ENCODE measurements at regions not wholly inside any gene's neighbourhood (a gene's known extent, or its start where the extent isn't known, plus 50 kb on each side); places are given as distances from the start of the nearest gene placed in this dataset.

DNA sequence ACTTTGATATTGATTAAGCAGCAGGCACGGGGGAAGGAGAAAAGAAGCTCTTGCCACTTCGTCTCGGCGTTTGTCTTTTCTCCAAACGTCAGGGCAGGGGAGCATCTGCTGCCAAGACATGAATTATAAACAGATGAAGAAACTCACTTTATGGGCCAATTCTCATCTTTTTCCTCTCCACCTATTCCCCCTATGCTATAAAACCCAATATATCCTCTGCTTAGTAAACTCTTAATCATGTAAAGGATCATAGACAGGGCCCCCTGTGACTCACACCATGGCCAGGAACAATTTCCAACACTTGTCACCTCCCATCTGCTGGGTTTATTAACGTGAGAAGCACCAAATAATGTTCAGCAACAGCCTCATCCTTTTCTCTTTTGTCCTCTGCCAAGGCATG lies 1092.1 kb upstream of the TMEM132C start:
- DNase-seq: no peak

DNA sequence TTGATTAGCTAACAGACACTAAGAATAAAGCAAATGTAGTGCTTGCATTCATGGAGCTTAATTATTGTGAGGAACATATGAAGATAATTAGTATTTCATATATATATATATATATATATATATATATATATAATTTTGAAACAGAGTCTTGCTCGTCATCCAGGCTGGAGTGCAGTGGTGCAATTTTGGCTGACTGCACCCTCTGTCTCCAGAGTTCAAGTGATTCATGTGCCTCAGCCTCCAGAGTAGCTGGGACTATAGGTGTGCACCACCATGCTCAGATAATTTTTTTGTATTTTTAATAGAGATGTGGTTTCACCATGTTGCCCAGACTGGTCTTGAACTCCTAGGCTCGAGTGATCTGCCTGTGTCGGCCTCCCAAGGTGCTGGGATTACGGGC lies 1091.6 kb upstream of the TMEM132C start:
- DNase-seq: no peak

DNA sequence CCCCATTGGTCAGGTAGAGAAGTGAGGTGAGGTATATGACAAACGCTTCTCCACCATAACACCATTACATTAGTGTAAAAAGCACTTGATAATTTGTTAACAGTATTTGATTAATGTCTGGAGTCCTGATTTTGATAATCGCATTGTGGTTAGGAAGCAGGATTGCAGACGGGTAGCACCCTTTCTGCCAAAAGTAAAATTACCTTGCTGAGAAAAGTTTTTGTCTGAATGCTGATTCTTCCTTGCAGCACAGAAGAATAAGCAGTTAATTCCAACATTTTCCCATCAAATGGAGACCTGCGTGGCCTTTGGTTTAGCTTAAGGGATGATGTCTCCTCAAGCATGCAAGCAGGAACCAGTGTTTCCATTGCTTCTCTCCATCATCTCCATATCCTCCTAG lies 1090.2 kb upstream of the TMEM132C start:
- no peak for DNase-seq

DNA sequence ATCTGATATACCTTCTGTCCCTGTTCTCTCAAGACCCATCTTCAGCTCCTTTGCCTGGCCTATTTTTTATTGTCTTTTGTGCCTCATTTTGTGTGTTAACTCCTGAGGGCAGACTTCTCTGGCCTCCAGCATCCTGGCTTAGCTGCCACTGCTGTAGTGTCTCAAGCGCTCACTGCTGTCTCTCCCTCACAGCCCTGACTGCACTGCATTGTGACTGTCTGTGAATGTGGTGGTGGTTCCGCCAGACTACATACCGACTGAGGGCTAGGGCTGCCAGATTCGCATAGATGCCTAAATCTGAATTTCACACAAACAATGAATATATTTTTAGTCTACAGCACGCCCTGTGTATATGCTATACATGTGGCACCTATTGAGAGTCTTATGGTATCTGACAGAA lies 1088.9 kb upstream of the TMEM132C start:
- DNase-seq: no peak

DNA sequence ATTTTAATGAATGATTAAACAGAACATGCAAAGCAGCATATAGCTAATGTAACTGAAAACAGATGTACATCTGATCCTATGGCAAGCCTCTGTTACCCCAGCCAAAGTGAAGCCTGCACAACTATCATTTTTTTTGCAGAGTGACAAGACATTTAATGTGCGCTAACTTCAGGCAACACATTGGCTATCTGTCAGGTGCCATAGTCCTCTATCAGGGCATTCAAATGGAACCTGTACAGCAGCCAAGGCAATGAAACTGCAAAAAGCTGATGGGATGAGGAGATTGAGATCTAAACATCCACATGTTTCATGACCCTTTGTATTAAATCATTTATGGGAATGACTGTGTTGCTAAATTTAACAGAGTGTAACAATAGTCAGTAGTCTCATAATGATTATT lies 1088.5 kb upstream of the TMEM132C start:
- no peak for DNase-seq

DNA sequence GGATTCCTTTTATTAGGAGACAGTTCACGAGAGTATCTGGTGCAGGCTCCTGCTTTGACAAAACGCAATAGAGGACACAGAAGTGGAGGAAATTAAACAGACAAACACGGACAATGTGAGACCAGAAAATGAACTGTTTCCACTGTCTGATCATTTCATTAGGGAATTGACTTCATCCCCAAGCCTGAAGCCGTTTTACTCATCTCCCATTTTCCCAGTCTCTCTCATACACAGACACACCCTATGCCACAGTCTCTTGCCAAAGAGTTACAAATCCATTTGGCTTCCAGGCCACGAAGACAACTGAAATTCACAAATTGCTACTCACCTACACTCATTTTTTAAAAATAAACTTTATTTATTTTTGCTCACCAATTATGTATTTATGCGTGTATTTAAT lies 1087.8 kb upstream of the TMEM132C start:
- no peak for DNase-seq

DNA sequence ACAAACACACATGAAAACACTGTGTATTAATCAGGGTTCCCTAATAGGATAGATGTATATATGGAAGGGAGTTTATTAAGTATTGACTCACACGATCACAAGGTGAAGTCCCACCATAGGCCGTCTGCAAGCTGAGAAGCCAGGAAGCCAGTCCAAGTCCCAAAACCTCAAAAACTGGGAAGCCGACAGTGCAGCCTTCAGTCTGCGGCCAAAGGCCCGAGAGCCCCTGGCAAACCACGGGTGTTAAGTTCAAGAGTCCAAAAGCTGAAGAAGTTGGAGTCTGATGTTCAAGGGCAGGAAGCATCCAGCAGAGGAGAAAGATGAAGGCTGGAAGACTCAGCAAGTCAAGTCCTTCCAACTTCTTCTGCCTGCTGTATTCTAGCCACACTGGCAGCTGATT lies 1085.0 kb upstream of the TMEM132C start:
- DNase-seq: no peak

DNA sequence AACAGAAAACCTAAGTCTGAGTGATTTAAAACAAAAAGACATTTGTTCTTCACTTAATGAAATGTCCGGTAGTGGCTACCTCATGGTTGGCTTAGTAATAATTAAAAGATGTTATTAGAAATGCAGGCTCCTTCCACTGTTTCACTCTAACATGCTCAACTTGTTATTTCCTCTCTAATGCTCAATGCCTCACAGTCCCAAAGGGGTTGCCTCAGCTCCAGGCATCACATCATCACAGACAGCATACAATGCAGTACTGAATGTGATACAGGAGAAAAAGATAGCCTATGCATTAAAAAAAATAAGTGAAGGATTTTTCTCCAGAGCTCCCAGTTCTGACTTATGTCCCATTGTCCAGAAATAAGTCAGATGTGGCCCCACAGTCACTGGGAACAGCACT lies 1077.0 kb upstream of the TMEM132C start:
- no peak for DNase-seq

DNA sequence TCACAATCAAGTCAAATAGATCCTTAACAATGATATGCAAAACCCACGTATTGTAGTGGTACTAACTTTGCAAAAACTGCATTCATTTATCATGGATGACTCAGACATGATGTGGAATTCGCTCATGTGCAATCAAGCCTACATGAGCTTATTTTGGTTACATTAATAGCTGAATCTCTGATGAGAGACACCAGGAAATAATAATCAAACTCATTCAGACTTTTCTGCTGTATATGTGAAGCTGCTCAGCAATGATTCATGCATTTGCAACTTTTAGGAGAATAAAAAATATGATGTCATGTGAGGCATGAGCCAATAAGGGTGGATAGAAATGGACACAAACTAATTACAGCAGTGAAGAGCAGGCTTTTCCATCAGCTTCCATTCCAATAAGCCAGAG lies 1075.8 kb upstream of the TMEM132C start:
- no peak for DNase-seq

DNA sequence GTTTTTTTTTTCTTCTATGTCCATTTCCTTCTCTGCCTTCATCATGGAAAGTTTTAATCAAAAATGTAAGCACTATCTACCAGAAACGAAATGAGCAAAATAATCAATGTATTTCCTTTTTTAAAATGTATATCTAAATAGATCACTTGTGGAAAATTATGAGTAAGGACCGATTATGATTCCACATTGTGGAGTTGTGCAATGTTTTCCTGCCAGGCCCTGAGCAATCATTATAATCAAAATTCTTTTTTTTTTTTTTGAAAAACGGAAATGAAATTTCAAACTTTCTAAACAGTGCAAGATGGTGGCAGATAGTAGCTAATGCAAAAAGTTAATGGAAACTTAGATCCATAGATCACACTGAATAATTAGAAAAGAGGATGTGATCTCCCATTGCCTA lies 1074.6 kb upstream of the TMEM132C start:
- DNase-seq: no peak

DNA sequence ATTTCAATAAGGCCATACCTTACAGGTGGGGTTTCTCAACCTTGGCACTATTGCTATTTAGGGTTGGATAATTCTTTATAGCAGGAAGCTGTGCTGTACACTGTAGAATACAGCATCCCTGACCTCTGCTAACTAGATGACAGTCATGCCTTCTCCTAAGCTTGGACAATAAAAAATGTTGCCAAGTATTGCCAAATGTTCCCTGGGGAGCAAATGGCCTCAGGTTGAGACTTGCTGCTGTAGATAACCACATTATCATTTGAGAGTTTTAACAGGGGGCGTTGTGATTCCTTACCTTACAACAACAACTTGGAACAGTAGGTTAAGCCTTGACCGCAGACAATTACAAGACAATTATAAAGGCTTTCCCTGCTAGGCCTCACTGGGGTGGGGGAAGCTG lies 1073.6 kb upstream of the TMEM132C start:
- DNase-seq: no peak

DNA sequence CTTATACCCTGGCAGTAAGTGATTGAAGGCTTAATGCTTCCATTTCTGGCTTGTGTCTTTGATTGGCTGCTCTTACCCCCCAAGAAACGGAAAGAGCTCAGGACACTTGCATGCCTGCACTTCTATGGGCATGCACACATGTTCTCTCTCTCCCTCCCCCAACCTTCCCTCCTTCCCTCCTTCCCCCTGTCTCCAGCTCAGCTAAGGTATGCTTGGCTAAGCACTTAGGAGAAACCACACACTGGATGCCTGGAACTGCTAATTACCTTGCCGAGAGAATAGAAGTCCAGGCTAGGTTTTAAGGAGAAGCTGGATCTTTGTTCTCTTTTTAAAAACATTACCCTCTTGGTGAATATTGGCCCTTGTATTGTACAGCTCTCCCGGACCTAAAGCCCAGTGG lies 1072.8 kb upstream of the TMEM132C start:
- DNase-seq: no peak

DNA sequence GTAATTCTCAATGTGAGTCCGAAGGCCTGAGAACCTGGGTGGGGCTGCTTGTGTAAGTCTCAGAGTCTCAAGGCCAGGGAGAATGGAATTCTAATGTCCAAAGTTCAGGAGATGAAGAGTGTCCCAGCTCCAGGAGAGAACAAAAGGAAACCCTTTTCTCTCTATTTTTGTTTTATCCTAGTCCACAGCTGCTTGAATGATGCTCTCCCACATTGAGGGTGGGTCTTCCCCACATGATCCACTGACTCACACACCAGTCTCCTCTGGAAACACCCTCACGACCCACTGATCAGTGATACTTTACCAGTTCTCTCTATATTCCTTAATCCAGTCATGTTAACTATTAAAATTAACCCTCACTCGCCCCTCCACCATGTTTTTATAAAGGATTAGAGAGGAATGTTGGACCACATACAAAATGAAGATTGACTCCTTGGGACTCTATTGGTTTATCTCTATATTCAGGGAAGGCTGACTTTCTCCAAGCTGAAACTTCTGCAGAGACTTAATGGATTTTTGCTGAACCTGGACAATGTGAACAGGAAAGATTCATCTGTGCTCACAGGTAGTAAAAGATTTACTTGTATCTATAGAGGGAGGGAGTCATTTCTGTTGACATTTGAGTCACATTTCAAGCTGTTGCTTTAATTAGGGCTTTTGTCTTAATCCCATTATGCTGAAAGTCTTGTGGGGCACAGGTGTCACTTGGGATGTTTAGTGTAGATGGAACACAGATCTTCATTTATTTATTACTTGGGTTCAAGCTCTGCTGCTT lies 1061.0 kb upstream of the TMEM132C start:
- DNase-seq: no peak

DNA sequence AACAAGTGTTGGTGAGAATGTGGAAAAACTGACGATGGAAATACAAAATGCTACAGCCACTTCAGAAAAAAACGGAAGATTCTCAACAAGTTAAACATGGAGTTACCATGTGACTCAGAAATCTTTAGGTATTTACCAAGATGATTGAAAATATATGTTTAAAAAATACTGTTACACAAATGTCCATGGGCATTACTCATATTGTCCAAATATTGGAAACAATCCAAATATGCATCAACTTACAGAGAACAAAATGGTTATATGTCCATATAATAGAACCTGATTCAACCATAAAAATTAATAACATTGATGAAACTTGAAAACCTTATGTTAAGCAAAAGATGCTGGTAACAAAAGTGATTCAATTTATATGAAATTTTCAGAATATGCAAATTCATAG lies 1057.7 kb upstream of the TMEM132C start:
- no peak for DNase-seq

DNA sequence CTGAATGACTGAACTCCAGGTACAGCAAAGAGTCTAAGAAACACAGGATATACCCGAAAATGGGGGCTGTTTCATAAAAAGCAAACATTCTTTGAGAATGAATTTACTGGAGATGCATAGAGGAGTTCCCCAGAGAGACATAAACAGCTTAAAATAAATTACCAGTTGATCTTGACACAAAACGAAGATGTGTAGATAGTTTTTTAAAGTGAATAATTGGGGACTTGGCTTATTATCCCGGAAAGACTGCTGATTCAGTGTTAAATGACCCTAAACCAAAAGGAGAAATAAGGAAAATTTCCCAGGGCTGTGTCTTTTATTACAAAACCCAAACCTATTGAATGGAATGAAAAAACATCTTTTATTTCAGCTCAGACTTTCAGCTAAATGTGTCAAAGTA lies 1052.8 kb upstream of the TMEM132C start:
- no peak for DNase-seq

DNA sequence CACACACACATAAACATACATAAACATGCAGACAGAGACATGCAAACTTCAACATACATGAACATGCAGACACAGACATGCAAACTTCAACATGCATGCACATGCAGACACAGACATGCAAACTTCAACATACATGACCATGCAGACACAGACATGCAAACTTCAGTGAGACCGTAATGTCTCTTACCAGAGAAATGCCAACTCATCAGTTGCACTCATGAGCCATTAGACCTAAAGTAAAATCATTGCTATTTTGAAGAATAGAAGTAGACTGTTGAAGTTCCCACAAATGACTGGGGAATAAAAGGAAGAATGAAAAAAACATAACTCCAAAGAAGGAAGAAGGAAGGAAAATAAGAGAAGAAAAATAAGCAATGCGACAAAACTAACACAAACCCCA lies 1044.0 kb upstream of the TMEM132C start:
- DNase-seq: no peak

DNA sequence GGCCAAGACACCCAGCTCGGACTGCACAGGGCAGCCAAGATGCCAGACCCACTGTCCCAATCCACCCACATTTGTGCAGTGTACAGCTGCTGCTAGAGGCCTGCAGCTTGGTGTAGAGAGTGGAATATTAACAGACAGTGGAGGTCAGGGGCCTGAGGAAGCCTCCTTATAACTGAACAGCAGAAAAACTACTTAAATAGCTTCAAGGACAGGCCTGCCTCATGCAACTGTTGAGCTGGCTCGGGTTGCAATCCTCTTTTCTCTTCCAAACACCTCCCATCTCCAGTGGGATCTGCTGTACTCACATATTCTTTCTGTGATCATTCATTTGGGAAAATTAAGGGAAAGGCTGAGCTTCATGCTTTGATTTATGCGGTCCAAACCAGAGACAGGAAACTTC lies 1043.2 kb upstream of the TMEM132C start:
- peak; percentile 49 for DNase-seq

DNA sequence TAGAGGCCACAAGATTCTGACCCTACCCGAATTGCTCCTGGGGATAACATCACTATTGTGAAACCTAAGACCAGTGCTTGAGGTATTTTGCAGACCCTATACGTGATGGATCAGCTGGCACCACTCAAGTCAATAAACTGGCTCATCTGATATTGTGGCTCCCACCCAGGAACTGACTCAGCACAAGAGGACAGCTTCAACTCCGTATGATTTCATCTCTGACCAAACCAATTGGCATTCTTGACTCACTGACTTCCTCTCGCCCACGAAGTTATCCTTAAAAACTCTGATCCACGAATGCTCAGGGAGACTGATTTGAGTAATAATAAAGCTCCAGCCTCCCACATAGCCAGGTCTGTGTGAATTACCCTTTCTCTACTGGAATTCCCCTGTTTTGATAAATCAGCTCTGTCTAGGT lies 1036.1 kb upstream of the TMEM132C start:
- no peak for DNase-seq

DNA sequence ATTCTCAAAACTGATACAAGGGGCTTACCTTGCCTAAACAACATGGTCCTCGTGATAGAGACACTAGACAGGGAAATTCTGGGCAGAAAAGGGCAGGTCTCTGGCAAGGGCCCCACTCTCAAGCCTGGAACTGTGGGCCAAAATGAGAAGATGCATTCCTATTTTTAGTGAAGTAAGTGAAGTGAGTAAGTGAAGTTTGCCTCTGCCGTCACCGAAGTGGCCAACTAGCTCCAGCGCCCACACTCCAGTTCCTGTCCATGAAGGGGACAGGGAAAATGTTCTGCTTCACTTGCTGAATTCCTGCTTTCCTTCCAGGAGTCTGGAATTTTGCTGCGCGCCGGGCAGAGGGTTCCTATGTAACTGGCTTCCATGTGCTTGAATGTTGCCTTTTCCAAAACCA lies 1035.6 kb upstream of the TMEM132C start:
- no peak for DNase-seq

DNA sequence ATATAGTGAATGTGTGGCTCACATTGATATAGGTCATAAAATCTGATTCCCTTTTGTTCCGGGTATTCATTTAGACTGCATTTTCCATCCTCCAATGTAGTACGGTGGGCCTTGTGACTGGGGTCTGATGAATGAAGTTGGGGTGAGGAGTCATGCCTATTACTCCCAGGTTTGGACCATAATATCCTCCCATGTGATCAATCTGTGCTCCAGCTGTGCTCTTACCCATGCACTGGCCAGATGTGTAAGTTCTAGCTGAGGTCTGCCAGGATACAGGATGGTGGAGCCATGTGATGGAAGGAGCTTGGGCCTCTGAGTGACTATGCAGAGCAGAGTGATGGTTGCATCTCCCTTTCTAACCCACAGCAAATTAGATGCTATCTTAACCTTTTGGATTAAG lies 1034.0 kb upstream of the TMEM132C start:
- no peak for DNase-seq

DNA sequence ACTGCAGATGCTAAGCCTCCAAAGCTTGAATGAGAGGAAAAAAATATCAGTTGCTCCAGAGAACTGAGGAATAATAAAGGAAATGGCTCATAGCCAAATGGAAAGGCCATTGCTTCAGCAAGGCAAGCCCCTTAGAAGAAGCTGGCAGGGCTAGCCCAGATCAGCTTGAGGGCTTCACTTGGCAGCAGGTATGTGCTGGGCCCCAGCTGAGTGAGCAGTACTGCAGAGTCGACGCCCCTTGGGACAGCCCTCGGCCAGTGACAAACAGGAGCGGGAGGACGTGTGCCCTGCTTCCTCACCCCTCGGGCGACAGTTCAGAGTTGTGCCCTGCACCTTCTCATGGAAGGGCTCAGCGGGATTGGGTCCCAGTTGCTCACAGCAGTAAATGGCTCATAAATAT lies 1031.2 kb upstream of the TMEM132C start:
- no peak for DNase-seq

DNA sequence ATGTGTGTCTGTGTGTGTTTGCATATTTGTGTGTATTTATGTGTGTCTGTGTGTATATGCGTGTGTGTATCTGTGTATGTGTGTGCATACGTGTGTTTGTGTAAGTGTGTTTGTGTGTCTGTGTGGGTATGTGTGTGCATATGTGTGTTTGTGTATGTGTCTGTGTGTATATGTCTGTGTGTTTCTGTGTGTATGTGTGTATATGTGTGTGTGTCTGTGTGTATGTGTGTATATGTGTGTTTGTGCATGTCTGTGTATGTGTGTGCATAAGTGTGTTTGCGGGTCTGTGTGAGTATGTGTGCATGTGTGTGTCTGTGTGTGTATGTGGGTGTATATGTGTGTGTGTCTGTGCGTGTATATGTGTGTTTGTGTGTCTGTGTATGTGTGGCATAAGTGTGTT lies 1030.5 kb upstream of the TMEM132C start:
- no peak for DNase-seq

DNA sequence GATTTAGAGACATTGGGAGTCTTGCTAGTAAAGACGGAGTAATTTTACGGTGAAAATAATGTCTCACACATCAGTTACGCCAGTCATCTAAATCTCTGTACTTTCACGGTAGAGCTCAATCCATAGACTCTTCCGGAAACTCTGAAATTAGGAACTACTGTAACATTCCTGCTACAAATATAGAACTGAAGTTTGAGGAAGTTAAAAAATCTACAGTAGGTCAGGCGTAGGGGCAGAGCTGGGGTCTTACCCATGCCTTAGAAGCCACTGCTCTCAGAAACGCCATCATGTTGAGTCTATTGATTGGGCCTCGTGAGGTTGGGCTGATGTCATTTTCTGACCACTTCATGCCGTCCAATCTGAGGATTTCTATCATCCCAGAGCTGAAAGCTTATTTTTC lies 1029.8 kb upstream of the TMEM132C start:
- DNase-seq: no peak

DNA sequence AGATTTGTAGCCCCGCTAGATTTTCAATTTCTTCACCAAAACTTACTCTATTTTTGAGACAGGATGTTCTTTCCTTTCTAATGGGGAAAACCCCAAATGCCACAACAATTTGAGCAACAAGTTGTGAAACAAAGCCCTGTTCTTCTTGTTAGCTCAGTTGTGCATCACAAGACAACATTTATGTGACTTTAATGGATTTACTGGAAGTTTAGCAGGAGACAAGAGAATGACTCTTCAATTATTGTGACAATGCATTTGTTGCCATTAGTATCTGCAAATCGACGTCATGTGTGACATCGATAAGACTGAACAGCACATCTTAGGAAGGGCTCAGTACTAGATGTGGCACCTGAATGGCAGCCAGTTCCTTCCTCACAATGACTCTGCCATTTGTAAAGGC lies 1028.9 kb upstream of the TMEM132C start:
- DNase-seq: no peak

DNA sequence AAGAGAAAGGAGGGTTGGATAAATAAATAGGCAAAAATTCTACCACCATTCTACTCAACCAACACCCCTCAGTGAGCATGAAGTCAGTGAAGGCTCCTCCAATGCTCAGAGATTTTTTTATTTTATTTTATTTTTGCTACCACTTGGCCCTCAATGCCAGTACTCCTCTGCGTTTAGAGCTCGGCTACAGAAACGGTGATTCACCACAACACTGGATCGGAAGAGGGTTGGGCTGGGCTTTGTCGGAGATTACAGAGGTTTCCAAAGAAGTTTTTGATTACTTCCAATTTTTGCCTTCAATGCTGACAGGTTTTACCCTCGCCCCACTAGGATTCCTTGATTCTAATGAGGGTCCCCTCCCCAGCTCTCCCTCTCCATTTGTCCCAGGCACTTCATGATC lies 1027.2 kb upstream of the TMEM132C start:
- no peak for DNase-seq
